Transverse colon (tissue), 4 donors: ENCODE measurements at regions not wholly inside any gene's neighbourhood (a gene's known extent, or its start where the extent isn't known, plus 50 kb on each side); places are given as distances from the start of the nearest gene placed in this dataset.

ENCODE experiments used
- EP300 ChIP-seq: sonication (generic); formaldehyde crosslinking; IDR thresholded peaks from one replicate; pipeline ENCODE4 v1.6.1; 2017; ENCODE audit warnings: antibody characterized with exemption, low read depth
- POLR2A ChIP-seq: fragments of 450-650 bp; IDR thresholded peaks from one replicate; pipeline ENCODE4 v1.6.1; 2016; ENCODE audit warnings: antibody characterized with exemption, mild to moderate bottlenecking, moderate library complexity
- POLR2AphosphoS5 ChIP-seq, 3 donors: sonication (generic); formaldehyde crosslinking; IDR thresholded peaks; one replicate each; pipeline ENCODE4 v1.6.1; 2016; ENCODE audit warnings: antibody characterized with exemption in 3 of 3
- TF ChIP-seq, protein P1 (sequence below), 5 experiments: fragments of 200-600 bp in 3 of 5; fragments of 450-650 bp in 2 of 5; sonication (generic) in 3 of 5; IDR thresholded peaks; 1 replicate in 2 of 5; 2 replicates in 3 of 5; pipeline ENCODE4 v1.5.1; 2016 to 2017; ENCODE audit warnings: antibody characterized with exemption in 5 of 5, inconsistent platforms in 3 of 5, mild to moderate bottlenecking in 2 of 5, moderate library complexity in 1 of 5

DNA sequence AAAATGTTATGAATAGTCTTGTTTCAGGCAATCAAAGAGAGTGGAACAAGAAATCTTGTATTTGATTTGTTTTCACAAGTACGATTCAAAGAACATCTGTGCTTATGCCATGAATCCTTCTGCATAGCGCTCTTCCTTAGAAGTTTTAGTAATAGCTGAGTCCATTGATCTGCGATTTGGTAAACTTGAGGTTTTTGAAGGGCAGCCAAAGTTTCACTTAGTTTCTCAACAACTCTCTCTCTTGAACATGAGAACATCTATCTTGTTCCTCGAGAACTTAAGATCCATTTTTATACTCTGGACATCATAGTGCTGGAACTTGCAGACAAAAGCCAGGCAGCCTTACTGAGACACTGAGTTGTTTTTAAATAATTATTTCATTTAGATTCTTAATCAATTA is 96.2 kb upstream of the USP15 start:
- TF ChIP-seq, protein P1, sequence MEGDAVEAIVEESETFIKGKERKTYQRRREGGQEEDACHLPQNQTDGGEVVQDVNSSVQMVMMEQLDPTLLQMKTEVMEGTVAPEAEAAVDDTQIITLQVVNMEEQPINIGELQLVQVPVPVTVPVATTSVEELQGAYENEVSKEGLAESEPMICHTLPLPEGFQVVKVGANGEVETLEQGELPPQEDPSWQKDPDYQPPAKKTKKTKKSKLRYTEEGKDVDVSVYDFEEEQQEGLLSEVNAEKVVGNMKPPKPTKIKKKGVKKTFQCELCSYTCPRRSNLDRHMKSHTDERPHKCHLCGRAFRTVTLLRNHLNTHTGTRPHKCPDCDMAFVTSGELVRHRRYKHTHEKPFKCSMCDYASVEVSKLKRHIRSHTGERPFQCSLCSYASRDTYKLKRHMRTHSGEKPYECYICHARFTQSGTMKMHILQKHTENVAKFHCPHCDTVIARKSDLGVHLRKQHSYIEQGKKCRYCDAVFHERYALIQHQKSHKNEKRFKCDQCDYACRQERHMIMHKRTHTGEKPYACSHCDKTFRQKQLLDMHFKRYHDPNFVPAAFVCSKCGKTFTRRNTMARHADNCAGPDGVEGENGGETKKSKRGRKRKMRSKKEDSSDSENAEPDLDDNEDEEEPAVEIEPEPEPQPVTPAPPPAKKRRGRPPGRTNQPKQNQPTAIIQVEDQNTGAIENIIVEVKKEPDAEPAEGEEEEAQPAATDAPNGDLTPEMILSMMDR (IDR thresholded peaks at IDR 0.05) = no peak
- TF ChIP-seq POLR2A = no peak
- no peak for TF ChIP-seq EP300
- TF ChIP-seq POLR2AphosphoS5 (IDR thresholded peaks at IDR 0.05) = no peak
